Stimulated activated CD8-positive, alpha-beta memory T cell treated with anti-CD3 and anti-CD28 coated beads, Interleukin-4, amount 100 ng/mL, for 48 hours (primary cell): ENCODE measurements at regions not wholly inside any gene's neighbourhood (a gene's known extent, or its start where the extent isn't known, plus 50 kb on each side); places are given as distances from the start of the nearest gene placed in this dataset.
A peak's percentile ranks its signal among the peaks of the same experiment; 100 is the strongest.
"Not testable (repeated sequence)": the region's sequence is repeated elsewhere in the genome, so short reads cannot be mapped to it uniquely, and the experiment has no call there.

ENCODE experiments used
- DNase-seq: peaks from one replicate; pipeline ENCODE4 v3.0.0-alpha.2; 2020

DNA sequence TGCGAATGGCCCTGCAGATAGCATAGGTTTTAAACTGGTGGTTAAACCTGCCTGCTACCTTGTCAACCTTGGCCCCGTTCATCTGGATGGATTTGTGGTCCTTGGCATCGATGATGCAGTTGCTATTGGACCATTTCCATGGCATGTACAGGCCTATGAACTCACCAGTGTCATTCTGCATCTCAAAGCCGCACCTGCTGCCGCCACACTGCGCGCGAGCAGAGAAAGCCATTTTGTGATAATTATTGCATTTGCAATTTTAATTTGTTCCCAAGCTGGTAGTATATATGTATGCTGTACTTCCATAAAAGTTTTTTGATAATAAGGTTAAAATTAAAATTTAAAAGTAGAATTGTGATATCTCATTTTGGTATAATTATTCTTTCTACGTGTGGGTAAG lies 94.8 kb upstream of the UXS1 start:
- no peak for DNase-seq

DNA sequence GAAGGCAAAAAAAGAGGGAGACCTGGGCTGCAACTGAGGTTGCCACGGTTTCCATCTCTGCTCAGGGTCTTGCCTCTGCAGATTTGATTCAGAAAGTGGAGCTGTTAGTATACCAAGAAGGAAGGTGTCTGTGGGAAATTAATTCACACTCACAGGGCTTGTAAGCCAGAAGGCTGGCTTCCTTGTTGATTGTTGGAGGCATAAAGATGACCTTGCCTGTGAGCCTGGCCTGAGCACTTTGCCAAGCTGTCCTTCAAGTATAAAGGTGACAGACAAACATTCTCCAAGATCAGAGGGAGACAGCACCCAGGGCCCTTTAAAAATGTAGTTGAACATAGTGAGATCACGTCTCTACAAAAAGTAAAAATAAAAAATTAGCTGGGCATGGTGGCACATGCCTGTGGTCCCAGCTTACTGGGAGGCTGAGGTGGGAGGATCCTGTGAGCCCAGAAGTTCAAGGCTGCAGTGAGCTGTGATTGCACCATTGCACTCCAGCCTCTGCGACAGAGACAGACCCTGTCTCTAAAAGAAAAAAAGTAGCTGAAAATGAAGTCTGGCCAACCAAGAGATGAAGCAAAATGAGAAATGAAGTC lies 91.2 kb upstream of the UXS1 start:
- no peak for DNase-seq

DNA sequence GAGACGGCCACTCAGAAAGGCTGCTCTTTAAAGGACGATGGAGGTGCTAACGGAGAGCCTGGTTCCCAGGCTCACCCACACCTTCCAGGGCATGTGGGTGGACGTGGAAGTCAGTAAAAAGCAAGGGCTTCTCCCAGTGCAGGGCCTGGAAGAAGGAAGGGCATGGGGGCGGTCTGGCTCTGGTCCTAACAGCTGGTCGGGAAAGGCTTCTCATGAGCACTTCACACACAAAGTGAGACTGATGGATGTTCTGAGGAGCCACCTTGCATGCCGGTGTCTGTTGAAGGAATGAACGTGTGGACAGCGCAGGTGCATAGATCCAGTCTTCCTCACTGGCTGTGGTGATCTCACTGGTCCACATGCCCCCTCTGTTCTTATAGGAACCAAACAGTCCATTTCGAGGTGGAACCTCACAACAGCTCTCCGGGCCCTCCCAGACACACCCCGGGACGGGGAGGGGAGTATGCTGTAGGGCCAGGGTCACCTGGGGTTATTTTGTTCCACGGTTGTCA lies 90.6 kb upstream of the UXS1 start:
- no peak for DNase-seq

DNA sequence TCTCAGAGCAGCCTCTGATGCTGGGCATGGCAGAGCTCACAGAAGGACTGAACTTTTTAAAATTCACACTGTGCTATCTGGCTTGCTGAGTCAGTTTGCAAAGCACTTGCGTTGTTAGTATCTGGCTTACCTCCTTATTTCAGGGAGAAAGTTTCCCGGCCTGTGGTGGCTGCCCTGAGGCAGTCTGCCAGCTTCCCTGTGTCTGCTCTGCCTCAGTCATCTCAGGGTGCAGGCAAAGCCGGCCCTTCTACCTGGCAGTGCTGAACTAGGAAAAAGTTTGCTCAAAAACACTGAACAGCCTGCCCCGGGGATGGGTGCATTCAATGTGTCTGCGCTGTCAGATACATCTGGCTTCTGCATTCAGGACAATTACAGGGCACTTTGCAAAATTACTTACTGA lies 90.2 kb upstream of the UXS1 start:
- no peak for DNase-seq

DNA sequence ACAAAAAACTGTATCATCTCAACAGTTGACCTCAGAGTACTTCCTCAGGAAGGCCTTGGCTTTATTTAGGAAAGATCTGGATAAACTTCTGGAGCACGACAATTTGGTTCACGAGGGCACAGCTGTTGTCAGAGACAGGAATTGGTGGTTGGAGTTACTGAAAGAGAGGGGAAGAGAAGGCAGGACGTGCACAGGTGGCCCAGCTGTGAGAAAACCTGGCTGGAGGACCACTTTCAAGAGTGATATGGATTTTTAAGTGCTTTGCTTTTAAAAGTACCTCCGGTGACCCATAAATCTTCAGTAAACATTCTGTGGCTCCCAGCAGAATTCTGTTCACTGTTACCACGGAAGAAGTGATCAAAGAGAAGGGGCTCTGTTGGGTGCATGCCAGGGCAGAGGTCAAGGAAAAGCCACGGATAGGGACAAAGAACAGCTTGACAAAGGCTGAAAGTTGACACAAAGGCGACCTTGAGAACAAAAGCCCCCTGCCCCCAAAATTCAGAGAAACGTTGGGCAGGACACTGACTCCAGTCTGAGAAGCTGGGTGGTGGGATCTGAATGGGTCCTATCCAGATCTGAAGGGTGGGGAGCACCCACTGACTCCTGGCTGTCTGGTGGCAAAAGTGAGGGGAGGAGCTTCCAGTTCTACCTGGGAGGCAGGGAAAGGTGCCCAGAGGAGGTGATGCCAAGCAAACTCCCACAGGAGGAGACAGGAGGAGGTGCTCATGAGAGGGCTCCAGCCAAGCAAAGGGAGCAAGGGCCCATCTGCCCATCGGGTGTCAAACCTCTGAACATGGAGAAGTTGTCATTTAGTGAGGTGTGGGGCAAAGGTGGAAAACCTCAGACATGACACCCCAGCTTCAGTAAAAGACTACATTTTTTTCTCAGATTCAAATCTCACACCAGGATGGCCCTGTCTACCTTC lies 89.4 kb upstream of the UXS1 start:
- not testable (repeated sequence) for DNase-seq

DNA sequence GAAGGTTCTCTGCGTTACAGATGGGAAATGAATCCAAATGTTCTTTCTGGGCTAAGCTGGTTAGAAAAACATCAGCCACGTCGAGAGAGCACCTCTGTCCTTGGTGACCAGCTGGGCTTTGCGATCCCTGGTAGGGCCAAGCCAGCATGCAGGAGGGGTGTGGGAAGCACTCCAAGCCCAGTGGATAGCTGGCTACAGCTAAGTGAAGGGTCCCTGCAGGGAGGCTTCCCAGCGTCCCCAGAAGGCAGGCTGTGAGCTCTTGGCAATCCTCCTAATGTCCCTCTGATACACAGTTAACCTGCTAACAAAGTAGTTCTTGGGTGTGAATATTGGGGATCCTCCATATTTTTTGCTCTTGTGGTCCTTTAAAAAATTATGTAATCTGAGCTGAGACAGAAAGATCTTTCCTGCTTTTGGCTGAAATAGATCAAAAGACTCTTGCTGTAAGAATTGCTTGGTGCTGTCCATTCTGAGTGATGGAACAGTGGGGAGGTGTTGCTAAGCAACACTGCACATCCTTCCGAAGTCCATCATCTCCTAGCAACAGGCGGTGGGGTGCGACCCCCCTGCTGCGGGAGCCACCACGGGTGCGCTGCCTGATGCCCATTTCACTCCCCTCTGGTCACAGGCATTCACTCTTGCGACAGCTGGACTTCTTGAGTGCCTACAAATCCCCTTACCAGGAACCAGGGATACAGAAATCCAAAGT lies 88.5 kb upstream of the UXS1 start:
- no peak for DNase-seq

DNA sequence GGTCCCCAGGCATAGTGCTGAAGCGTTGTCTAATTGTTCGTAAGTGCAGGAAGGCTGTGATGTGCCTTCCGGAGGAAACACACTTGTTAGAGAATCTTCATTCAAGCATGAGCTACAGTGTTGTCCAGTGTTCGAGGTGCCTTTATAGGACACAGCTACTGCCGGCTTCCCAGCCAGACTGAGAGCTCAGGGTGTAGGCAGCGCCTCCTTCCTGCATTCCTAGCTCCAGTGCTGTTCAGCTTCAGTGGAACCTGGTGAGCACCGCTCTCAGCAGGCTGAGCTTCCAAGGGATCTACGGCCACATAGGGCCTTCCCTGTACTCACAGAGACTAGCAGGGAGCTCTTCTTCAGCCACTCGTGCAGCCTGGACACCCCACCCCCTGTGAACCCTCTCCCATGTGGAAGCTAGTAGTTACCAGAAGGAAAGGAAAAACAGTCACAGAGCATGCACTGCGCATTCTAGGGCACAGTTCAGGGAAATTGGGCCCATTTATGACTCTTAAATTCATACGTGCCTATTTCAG lies 87.9 kb upstream of the UXS1 start:
- DNase-seq: not testable (repeated sequence)

DNA sequence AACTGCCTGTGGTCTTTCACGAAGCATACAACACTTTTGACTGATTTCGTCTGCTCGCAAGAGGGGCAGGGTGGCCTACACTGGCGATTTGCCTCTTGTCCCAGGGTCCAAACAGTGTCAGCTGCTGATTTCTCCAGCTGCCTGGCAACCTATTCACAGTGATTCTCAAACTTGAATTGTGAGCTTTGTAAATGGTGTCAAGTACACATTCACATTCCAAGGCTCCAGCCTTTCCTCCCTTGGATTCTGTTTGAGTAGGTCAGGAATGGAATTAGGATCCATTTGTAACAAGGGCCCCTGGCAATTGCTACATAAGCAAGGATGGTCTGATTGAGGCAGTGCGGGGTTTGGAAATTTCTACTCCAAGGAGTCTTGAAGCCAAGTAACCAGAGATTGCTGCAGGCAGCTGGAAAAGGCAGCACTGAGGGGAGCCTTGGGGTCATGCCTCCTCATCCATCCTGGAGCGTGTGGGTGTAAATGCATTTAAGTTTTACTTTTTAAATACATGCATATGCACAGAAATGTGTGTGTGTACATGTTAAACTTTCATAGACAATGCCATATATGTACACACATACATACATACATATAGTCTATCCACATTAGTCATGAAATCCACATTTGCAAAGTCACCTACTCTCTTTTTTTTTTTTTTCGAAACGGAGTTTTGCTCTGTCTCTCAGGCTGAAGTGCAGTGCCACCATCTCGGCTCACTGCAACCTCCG lies 86.8 kb upstream of the UXS1 start:
- no peak for DNase-seq

DNA sequence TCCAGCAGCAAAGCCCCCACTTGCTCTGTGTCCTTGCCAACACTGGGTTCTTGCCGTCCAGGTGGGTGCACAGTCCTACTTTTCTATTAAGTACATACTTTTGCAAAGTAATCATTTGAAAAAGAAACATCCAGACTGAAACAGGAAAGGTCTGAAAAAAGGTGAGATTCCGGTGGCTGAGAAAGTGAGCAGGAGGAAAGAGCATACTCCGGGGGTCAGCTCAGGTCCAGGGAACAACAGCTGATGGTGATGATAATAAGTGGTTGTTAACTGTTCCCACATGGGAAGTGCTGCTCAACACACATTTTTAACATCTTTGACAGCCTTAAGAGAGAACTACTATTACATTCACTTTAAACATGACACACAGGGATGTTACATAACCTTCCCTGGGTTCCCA lies 86.1 kb upstream of the UXS1 start:
- DNase-seq: no peak

DNA sequence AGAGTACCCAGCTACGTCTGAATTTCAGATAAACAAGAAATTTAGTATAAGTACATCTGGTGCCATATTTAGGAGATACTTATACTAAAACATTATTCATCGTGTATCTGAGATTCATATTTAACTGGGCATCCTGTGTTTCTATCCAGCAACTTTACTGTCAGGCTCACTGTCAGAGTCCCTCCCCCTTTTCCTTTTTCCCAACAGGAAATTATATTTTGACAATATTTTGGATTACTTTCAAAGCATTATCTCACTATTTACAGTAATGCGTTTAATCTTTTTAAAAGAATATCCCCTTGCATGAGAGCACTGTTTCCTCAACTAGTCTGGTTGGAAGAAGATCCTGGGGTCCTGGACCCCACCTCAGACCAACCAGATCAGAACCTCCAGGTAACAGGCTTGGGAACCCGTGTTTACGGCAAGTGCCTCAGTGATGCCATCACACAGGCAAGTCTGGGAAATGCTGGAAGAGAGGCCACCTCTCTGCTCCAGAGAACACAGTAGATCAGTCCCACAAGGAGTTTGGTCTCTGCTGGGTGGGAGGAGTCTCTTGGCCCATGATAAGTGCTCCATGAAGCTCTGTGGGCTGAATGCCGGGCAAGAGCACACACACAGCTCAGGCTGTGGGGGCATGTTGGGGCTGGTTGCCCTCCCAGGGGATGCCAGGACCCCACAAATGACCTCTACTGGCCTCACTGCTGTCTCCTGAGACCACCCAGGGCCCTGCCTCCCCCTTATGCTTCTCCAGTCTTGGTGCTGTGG lies 84.2 kb upstream of the UXS1 start:
- no peak for DNase-seq

DNA sequence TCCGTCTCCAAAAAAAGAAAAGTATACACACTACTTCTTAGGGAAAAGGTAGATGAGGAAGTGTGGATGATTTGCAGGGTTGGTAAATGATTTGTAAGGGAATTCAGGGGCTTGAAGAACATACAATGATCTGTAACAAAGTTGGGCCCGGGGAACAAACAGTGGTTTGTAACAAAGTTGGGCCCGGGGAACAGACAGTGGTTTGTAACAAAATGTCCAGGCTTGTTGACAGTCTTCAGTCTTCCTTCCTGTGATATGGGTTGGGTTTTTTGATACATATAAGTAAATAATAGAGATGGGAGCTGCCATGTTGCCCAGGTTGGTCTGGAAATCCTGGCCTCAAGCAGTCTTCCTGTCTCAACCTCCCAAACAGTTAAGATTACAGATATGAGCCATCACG lies 83.3 kb upstream of the UXS1 start:
- no peak for DNase-seq

DNA sequence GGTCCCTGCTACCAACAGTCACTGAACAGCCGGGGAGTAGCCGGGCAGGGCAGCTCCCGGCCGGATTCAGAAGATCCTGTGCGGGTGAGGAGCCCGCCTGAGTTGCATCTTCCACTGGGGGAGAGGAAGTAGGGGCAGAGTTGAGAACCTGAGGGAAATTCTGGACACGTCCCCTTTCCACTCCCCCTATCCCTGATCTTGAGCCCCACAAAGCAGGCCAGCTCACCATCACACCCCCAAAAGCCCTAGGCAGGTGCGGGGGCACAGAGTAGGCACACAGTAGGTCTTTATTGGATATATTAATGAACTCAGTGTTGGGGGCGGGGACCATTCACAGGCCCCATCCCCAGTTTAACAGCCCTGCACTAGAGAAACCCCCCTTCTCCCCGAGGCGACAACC lies 81.9 kb upstream of the UXS1 start:
- DNase-seq: no peak

DNA sequence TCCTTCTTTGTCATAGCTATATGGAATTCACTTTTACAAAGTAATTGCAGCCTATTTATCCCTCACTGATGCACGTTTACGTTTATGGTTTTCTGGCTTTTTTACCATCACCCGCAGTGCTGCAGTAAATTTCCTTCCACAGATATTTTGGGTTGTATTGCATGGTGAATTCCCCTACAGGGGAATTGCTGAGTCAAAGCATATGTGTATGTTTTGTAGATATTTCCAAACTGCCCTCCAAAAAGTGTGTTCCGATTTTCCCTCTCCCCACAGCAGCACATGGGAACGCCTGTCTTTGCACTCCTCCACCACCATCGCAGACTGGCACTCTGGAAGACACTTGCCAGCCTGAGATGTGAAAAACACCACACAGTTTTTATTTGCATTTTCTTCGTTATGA lies 80.6 kb upstream of the UXS1 start:
- no peak for DNase-seq

DNA sequence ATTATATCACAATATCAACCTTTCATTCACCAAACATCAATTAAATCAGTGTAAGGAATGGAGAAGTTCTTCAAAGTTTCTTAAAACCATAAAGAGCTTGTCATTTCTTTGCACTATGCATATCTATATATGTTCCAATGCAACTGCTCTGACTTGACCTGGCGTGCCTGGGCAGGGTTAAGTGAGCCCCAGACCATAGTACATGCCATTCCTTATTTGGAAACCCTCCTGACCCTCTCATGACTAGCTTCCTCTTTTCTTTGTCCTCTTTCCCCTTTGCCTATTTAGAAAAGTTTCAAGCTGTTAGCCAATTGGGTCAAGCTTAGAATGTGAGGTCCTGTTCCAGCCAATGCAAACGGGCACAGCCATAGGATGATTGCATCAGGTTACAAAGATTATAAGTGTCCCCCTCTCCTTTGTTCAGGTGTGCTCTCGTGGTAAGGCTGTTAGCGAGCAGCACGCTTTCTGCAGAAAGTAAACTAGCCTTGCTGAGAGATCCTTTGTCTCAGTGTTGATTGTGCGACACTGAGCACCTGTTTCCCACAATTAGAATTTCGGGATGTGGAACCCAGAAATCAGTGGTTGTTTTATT lies 78.2 kb upstream of the UXS1 start:
- no peak for DNase-seq

DNA sequence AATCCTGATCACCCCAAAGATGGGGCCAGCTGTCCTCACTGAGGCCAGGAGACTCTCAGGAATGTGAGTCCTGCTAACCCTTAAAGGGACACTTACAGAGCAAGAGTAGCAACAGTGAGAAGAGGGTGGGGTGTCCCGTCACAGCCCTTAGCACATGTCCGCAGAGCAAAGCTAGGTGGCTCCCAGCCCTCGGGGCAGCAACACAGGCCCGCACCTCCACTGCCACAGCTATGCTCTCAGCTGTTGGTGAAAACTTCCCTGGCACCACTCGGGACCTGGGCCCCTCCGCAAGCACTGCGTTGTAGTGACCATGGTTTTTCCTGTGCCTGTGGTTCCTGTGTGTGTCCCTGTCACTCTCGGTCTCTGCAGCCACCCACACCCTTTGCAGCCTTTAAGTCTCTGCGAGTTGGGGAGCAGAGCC lies 76.4 kb upstream of the UXS1 start:
- no peak for DNase-seq

DNA sequence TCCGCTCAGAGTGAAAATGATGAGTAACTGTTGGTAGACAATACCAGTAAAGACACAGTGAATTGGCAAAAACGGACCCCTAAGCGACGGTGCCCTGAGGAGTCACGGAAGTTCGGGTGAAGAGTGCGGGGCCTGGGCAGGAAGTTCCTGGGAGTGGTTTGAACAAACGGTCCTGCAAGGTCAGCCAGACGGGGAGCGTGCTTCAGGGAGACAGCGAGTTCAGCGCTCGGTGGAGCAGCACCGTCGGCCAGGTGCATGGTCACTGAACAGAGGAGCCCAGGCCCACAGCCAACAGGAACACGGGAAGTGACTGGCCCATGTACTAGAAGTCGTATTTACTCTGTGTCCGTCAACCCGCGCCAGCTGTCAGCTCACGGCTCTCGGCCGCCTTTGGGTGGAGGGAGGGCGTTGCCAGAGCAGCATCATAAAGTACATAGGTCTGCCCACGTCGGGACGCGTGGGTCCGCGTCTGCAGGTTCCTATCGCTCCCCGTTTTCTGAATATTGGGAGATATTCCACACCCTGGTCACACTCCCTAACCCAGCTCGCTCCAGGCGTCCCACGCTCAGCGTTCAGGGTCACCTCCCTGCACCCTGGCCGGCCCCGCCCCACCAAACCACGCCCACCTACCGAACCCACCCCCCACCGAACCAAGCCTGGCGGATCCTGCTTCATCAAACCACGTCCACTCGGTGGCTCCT lies 75.6 kb upstream of the UXS1 start:
- peak; percentile 37 for DNase-seq

DNA sequence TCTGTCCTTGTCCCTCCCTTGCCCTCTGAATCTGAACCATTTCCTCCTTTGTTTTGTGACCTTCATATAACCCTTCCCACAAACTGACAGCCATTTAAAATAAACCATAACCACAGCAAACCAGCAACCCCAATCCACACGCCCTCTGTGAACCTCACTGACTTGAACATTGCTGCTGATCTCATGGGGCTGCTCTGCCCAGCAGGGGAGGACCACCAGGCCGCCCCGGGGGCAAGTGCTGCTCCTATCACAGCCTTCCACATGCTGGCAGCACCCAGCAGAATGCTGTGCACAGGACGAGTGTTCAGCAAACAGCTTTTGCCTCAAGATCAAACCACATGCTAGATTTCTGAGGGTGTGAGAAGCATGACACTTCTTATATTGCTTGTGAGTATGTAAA lies 73.9 kb upstream of the UXS1 start:
- DNase-seq: peak; percentile 29

DNA sequence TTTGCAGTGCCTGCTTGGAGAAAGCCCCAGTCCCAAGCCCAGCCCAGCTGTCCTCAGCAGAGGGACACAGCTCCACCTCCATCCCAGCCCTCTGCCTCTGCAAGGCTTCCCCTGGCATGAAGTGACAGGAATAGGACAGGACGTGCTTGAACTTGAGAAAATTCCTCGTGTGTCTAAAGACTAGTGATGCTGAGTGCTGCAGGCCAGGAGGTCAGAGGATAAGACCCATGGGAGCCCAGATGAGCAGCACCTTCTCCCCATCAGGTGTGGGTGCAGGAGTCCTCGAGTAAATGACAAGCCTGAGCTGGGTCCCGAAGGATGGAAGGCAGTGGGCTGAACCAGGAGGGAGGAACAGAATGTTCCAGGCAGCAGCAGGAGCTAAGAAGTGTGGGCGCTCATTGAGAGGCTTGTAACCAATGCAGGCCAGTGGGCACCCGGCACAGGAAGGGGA lies 67.8 kb upstream of the UXS1 start:
- no peak for DNase-seq

DNA sequence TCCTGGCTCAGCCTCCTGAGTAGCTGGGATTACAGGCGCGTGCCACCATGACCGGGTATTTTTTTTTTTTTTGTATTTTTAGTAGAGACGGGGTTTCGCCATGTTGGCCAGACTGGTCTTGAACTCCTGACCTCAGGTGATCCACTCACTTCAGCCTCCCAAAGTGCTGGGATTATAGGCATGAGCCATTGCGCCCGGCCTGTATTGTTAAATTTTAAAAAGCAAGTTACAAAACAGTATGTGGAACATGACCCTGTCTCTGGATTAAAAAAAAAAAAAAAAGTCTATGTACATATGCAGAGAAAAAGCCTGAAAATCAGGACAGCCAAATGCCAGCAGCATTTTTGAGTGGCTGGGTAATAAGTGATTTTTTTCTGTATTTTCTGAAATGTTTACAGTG lies 64.8 kb upstream of the UXS1 start:
- DNase-seq: not testable (repeated sequence)

DNA sequence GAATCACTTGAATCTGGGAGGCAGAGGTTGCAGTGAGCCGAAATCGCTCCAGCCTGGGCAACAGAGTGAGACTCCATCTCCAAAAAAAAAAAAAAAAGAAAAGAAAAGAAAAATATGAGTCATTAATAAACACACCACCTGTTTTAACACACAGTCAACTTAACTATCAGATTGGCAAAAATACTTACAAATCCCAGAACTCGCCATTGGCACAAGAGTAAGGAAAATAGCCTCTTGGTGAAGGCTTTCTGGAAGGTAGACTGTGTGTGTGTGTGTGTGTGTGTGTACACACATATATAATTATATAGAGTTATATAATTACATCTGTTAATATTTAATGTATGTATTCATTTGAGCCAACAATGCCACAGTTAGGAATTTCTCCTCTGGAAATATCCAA lies 63.7 kb upstream of the UXS1 start:
- no peak for DNase-seq

DNA sequence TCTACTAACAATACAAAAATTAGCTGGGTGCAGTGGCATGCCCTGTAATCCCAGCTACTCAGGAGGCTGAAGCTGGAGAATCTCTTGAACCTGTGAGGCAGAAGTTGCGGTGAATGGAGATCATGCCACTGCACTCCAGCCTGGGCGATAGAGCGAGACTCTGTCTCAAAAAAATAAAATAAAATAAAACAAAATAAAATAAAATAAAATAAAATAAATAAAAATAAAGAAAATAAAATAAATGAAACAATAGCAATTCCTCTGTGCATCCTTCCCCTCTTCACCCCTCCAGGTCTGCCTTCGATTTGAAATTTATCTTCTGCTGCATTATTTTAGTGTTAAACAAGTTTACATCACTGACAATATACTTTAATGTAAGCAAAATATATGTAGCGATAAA lies 63.0 kb upstream of the UXS1 start:
- no peak for DNase-seq
